ENCODE measurements at regions not wholly inside any gene's neighbourhood (a gene's known extent, or its start where the extent isn't known, plus 50 kb on each side); places are given as distances from the start of the nearest gene placed in this dataset.

DNA sequence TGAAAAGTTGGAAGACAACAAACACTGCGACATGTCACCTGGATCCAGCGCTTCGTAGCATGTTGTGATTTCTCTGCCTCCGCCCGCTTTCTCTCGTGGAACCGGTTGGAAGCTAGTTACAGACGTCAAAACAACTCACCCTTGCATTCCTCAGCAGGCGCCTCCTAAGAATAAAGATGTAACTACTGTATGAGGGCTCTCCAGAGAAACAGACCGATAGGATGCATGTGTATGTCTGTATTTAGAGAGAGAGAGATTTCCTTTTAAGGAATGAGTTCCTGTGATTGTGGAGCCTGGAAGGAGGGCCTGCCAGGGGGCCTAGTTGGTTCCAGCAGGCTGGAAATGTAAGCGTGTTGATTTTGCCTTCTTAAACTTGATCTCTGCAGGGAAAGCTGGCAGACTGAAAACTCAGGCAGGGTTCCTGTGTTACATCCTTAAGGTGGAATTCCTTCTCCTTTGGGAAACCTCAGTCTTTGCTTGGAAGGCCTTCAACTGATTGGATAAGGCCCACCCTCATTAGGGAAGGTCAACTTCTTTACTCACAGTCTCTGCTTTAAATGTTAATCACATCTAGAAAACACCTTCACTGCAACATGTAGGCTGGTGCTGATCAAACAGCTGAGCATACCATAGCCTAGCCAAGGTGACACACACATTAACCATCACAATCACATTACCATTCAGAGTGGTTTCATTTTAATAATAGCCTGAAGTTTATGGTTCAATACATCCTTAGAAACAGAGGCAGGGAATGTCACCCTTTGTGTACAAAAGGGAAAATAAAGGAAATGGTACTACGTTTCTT, 163.8 kb downstream of the SYK start:
- Histone ChIP-seq H3K27me3 (ENCODE audit: control insufficient read depth, insufficient read depth, low read length) (no peaks in the 10 kb centered on the region), H3K4me3 (ENCODE audit: low read depth, low read length) (no peak overlapping the region), H3K27ac (ENCODE audit: low read depth, low read length) (no peak overlapping the region), H3K9me3 (ENCODE audit: control insufficient read depth, insufficient read depth, low read length) (peaks cover 5% of the 10 kb centered on the region; the same call in 1 of the 2 replicates)
- ChIA-PET CTCF (no interaction called here), POLR2A (no interaction called here)
- no peak for DNase-seq (ENCODE audit: low read depth, low spot score)
- TF ChIP-seq, protein P1, sequence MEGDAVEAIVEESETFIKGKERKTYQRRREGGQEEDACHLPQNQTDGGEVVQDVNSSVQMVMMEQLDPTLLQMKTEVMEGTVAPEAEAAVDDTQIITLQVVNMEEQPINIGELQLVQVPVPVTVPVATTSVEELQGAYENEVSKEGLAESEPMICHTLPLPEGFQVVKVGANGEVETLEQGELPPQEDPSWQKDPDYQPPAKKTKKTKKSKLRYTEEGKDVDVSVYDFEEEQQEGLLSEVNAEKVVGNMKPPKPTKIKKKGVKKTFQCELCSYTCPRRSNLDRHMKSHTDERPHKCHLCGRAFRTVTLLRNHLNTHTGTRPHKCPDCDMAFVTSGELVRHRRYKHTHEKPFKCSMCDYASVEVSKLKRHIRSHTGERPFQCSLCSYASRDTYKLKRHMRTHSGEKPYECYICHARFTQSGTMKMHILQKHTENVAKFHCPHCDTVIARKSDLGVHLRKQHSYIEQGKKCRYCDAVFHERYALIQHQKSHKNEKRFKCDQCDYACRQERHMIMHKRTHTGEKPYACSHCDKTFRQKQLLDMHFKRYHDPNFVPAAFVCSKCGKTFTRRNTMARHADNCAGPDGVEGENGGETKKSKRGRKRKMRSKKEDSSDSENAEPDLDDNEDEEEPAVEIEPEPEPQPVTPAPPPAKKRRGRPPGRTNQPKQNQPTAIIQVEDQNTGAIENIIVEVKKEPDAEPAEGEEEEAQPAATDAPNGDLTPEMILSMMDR (IDR thresholded peaks at IDR 0.05; ENCODE audit: low read depth, low read length) = no peak

DNA sequence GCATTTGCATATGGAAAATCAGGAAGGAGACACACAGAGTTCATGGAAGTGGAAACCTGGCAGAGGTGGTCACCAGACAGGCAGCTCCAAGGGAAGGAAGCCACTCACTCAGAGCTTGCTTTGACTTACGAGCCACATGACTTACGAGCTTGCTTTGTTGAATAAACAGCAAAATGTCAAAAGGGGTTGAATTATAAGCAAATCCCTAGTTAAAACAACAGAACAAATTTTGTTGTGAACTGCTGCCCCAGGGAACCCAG, 164.3 kb downstream of the SYK start:
- no peak for DNase-seq (ENCODE audit: low read depth, low spot score)
- TF ChIP-seq, protein P1 (IDR thresholded peaks at IDR 0.05; ENCODE audit: low read depth, low read length) = no peak
- CTCF ChIA-PET = no interaction called here
- Histone ChIP-seq H3K27me3 (ENCODE audit: control insufficient read depth, insufficient read depth, low read length) (no peaks in the 10 kb centered on the region), H3K4me3 (ENCODE audit: low read depth, low read length) (no peak overlapping the region), H3K27ac (ENCODE audit: low read depth, low read length) (no peak overlapping the region), H3K9me3 (ENCODE audit: control insufficient read depth, insufficient read depth, low read length) (peaks cover 5% of the 10 kb centered on the region; the same call in 1 of the 2 replicates)
- POLR2A ChIA-PET = no interaction called here

DNA sequence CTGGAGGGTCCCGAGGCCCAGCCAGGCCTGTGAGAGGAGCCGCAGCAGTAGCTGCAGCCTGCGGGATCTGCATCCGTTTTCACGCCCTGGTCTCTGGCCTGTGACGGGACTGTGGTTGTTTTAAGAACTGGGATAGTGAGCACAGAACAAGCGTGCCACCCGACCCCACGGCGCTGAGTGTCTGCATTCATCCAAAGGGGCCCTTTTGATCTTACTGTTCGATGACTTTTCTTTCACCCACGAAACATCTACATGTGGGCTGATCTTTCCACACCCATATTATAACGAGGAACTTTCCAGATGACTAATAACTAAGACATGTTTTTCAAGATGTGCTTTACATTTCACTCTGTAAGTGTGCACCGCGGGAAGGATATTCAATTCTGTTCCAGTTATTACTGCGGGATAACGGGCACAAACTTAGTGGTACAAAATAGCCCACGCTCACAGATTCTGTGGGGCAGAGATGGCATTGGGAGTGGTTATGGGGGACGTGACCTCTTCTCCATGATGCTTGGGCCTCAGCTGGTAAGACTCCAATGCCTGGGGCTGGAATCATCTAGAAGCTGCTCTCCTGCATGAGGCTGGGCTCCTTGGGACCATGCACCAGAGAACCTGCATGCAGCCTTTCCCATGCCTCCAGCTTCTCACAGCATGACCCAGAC, 165.0 kb downstream of the SYK start:
- Histone ChIP-seq H3K9me3 (ENCODE audit: control insufficient read depth, insufficient read depth, low read length) (peaks cover 5% of the 10 kb centered on the region; the same call in 1 of the 2 replicates), H3K27me3 (ENCODE audit: control insufficient read depth, insufficient read depth, low read length) (no peaks in the 10 kb centered on the region), H3K27ac (ENCODE audit: low read depth, low read length) (no peak overlapping the region), H3K4me3 (ENCODE audit: low read depth, low read length) (no peak overlapping the region)
- TF ChIP-seq, protein P1 (IDR thresholded peaks at IDR 0.05; ENCODE audit: low read depth, low read length) = no peak
- DNase-seq (ENCODE audit: low read depth, low spot score) = no peak
- ChIA-PET POLR2A (no interaction called here), CTCF (no interaction called here)

DNA sequence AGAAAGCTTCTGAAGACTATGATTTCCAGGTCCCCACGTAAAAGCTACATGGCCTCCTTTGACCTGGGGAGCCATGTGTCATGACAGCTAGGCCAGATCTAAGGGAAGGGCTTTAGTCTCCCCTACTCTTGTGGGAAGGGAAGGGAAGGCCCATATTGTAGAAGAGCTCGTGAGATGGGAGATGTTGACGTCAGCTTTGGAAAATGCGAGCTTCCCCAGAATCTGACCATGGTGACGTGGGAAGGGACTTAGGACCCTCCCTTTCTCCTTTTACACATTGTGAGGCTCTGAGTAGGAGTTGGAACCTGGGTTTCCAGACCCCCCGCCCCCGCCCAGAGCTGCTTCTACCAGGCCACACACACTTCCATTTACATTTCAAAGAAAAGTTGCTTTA, 165.5 kb downstream of the SYK start:
- DNase-seq (ENCODE audit: low read depth, low spot score) = no peak
- H3K27me3 ChIP-seq (ENCODE audit: control insufficient read depth, insufficient read depth, low read length) = no peaks in the 10 kb centered on the region
- TF ChIP-seq, protein P1 (IDR thresholded peaks at IDR 0.05; ENCODE audit: low read depth, low read length) = no peak
- ChIA-PET POLR2A (no interaction called here), CTCF (no interaction called here)
- H3K27ac ChIP-seq (ENCODE audit: low read depth, low read length) = no peak overlapping the region
- no peak overlapping the region for H3K4me3 ChIP-seq (ENCODE audit: low read depth, low read length)
- H3K9me3 ChIP-seq (ENCODE audit: control insufficient read depth, insufficient read depth, low read length) = peaks cover 5% of the 10 kb centered on the region; the same call in 1 of the 2 replicates

DNA sequence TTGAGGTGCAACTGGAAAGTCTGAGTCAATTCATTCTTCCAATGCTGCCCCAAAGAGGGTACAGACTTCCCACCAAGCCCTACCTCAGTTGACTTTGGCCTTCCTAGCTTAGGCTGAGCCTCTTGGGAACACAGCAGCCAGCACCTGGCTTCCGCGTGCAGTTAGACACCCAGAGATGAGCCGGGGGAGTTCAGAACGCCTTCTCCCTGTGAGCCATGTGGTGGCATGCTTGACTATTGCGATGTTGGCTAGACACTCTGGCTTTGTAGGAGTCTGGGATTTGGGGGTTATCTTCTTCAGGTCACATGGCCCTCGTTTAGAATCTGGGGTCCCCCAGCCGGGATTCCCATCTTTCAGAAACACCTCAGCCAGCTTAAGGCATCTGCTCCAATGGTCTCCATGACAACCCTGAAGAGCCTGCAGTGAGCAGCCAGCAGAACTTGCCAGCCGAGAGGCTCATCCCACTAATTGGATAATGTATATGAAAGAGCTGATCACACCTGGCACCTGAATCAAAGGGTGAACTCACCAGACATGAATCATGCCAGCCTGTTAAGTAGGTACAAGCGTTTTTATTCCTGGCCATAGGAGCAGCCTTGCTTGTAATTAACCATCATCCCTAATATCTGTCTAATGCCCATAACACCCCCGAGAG, 167.5 kb downstream of the SYK start:
- TF ChIP-seq, protein P1 (IDR thresholded peaks at IDR 0.05; ENCODE audit: low read depth, low read length) = no peak
- CTCF ChIA-PET = no interaction called here

More for the DNA sequence above, 167.5 kb downstream of the SYK start:
- Histone ChIP-seq H3K4me3 (ENCODE audit: low read depth, low read length) (no peak overlapping the region), H3K27me3 (ENCODE audit: control insufficient read depth, insufficient read depth, low read length) (no peaks in the 10 kb centered on the region), H3K27ac (ENCODE audit: low read depth, low read length) (no peak overlapping the region), H3K9me3 (ENCODE audit: control insufficient read depth, insufficient read depth, low read length) (peaks cover 5% of the 10 kb centered on the region; the same call in 1 of the 2 replicates)
- POLR2A ChIA-PET = no interaction called here
- DNase-seq (ENCODE audit: low read depth, low spot score) = no peak

Measured in AG04450 (cell line).